NCI-H146 (cell line): ENCODE measurements at regions not wholly inside any gene's neighbourhood (a gene's known extent, or its start where the extent isn't known, plus 50 kb on each side); places are given as distances from the start of the nearest gene placed in this dataset.

Source experiments
- DNase-seq: peaks from one replicate; lab custom pipeline; 2025; lab: John Stamatoyannopoulos, UW

DNA sequence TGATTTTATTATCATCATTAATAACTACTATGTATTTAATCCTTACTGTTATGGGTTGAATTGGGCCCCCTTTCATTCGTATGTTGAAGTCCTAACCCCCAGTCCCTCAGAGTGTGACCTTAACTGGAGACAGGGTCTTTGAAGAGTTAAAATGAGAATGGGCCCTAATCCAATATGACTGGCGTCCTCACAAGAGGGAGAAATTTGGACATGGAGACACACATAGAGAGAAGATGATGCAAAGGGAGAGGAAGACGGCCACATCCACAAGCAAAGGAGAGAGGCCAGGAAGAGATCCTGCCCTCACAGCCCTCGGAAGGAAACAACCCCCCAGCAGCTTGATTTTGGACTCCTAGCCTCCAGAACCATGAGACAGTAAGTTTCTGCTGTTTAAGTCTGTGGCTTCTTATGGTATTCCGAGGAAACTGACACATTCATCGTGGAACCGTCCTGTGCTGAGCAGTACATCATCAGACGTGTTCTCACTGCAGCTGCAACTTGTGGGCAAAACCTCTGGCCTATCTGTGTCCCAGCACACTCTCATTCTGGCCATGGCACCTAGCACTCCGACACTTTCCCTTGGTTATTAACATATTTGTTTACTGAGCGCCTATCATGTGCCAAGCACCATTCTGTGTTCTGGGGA is 127.6 kb downstream of the SLC38A6 start:
- no peak for DNase-seq

DNA sequence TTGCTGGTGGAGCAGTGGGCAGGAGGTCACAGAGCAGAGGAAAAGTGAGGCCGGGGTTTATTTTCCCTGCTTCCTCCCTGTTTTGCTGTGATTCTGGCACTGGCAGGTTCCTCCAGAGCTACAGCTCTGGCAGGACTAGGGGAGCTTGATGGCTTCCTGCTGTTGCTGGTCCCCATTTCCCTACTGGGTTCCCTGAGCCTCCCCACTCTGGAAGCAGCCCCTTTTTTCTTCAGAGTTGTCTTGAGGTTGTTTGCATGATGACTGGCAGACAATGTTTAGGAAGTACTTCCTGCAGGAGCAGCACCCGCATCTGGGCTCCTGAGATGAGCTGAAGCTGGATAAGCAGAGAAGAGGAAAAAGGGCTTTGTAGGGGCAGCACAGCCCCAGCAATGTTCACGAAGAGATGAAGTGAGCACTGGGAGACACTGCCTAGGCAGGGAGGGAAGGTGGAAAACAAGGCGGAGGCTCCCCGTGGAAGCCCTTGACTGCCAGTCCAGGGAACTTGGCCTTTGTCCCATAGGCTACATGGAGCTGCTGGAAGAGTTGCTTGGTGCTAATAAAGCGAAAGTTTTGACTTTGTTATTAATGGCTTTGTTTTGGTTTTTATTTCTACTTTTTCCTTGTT is 126.9 kb downstream of the SLC38A6 start:
- DNase-seq: no peak

DNA sequence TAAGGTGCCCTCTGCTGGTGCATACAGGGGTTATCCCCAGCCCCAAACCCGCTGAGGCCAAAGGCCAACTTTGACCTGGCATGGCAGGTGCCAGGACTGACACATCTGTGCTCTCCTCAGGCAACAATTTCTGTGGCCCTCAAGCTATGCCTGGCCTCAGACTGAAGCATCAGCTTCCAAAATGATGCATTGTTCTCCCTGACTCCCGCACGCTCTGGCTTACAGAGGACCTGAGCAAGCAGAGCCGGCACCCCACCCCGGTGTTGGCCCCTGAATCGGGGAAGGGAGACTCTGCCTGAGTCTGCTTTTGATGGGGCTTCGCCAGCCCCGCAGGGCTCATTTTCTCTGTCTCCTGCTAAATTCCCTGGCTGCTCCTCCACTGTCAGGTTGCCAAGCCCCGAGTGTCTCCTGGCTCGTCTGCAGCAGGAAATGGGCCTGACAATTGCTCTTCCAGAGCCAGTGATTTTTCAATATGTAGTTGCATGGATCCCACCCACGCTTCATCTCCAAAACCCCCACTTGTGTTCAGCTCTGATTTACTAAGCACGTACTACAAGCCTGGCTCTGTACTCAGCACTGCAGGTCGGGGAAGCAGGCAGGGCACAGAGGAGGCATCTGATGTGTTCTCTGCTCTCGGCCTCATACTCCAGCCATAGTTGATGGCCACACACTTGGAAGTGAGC is 126.1 kb downstream of the SLC38A6 start:
- no peak for DNase-seq

DNA sequence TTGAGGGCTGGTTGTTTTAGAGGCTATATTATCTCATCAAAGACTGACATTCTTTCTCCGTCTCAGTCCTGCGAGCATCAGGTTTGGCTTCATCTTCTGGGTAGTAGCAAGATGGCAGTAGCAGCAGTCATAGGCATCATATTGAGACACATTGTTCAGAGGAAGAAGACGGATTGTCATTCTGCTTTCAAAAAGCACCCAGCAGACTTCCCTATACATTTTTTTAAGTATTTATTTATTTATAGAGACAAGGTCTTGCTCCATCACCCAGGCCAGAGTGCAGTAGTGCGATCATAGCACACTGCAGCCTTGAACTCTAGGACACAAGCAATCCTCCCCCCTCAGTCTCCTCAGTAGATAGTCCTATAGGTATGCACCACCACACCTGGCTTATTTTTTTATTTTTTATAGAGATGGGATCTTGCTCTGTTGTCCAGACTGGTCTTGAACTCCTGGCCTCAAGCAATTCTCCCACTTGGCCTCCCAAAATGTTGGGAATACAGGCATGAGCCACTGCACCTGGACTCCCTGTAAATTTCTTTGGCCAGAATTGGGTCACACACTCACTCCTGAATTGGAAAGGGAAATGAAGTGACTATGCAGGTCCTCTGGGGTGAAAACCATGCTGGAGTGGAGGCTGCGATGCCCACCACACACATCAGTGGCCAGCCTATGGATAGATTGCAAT is 125.4 kb downstream of the SLC38A6 start:
- no peak for DNase-seq

DNA sequence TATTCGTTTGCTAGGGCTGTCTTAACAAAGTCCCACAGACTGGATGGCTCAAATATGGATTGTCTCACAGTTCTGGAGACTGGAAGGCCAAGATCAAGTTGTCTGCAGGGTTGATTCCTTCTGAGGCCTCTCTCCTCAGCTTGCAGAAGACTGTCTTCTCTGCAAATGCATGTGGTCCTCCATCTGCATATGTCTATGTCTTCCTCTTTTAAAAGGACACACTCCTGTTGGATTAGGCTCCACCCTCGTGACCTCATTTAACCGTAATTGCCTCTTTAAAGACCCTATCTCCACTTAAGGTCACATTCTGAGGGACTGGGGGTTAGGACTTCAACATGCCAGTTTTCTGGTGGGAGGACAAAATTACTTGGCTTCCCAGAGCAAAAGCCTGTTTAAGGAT is 123.3 kb downstream of the SLC38A6 start:
- no peak for DNase-seq

DNA sequence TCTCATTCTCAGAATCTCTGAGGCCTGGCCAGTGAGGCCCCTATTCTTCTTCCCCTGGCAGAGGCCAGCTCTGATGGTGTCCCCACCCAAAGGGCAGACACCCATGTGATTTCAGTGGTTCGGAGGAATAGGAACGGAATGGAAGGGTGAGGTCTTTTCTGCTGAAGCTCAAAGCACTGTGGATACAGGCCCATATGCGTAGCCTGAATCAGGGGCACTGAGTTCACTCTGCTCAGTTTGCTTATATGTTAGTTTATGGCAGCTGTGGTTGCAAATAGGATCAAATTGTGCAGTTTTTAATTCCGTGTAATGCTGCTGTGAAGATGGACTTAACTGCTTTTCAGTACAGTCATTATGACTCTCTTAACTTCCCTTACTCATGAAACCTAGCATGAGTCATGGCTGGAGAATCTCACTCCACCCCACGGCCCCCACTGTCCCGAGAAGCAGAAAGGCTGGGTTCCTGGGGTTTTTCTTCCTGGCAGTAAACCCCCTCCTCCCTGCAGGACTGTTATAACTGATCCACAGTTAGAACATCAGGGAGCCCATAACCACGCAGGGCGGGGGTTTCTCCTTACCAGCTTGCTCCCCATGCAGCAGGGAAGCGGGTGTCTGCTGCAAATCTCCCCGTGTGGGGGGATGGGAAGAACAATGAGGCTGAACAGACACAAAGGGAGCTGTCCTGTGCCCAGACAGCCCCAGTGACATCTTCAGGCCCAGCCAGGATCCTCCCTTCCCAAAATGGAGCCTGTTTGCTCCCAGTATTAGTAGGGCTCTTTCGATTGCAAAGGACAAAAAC is 122.7 kb downstream of the SLC38A6 start:
- no peak for DNase-seq

DNA sequence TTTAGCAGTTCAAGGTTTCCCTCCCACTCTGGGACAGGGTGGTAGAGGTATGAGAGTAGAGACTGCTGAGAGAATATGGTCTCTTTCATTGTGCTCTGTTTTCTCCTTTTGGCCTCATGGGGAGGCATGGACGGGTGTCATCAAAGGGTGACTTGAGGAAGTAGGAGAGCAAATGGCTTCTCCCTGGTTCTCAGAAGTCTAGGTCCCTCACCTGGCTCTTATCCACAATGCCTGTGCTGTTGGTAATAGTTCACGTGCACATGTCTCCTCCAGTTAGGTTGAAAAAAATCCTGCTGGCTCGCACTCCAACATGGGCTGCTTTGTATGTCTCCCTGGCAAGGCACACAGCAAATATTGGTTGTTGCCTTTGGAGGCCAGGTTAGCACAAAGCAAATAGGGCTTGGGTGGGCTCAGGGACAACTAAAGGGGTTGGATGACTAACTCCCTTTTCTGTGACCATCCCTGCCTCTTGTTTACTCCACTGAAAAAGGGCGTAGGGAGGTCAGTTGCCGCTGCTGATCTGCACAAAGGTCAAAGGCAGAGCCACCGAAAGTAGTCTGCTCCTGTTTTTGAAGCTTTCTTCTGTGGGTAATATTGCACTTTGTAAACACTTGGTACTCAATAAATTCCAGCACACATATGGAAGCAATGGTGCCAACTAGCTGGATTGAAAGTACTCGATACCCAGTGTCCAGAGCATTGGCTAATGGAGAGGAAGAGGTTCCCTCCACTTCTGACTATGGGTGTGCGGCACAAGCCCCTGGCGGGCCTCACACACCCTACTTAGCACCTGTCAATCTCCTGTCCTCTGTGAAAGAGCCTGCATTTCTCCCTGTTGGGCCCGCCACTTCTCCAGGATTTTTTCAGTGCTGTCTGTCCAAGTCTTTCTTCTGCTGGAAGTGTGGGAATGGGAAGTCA is 121.8 kb downstream of the SLC38A6 start:
- no peak for DNase-seq
